Loucy (cell line): ENCODE measurements at regions not wholly inside any gene's neighbourhood (a gene's known extent, or its start where the extent isn't known, plus 50 kb on each side); places are given as distances from the start of the nearest gene placed in this dataset.

ENCODE experiments used
- H2AFZ ChIP-seq: fragments of 200-600 bp; sonication (generic); 2 replicates; pipeline ENCODE4 v1.6.0; 2016; ENCODE audit warnings: antibody characterized with exemption, mild to moderate bottlenecking, low read length, moderate library complexity
- H3F3A ChIP-seq: fragments of 200-600 bp; 2 replicates; pipeline ENCODE4 v1.6.0; 2016; ENCODE audit warnings: antibody characterized with exemption, low read depth, mild to moderate bottlenecking
- H3K27me3 ChIP-seq: fragments of 200-600 bp; sonication (generic); 2 replicates; pipeline ENCODE4 v1.6.1; 2014; ENCODE audit warnings: low read length, mild to moderate bottlenecking; ENCODE audit not compliant: insufficient read depth, poor library complexity, severe bottlenecking
- H3K36me3 ChIP-seq: fragments of 200-600 bp; sonication (generic); 2 replicates; pipeline ENCODE4 v1.6.1; 2016; ENCODE audit warnings: low read length; ENCODE audit not compliant: insufficient read depth
- H3K4me1 ChIP-seq: fragments of 200-600 bp; sonication (generic); 2 replicates; pipeline ENCODE4 v1.5.1; 2014; ENCODE audit warnings: low read length, mild to moderate bottlenecking; ENCODE audit not compliant: insufficient read depth, poor library complexity, severe bottlenecking
- H3K4me2 ChIP-seq: fragments of 200-600 bp; sonication (generic); 2 replicates; pipeline ENCODE4 v1.6.0; 2014; ENCODE audit warnings: antibody characterized with exemption, low read length, low read depth, mild to moderate bottlenecking; ENCODE audit not compliant: poor library complexity, severe bottlenecking
- H3K4me3 ChIP-seq: fragments of 200-600 bp; sonication (generic); 2 replicates; pipeline ENCODE4 v1.5.1; 2014; ENCODE audit warnings: low read length, mild to moderate bottlenecking, mixed read lengths; ENCODE audit not compliant: poor library complexity, severe bottlenecking
- H3K79me2 ChIP-seq: fragments of 200-600 bp; sonication (generic); 2 replicates; pipeline ENCODE4 v1.6.1; 2014; ENCODE audit warnings: low read length; ENCODE audit not compliant: insufficient read depth
- H3K9ac ChIP-seq: fragments of 200-600 bp; sonication (generic); 2 replicates; pipeline ENCODE4 v1.6.0; 2014; ENCODE audit warnings: mild to moderate bottlenecking, low read depth, low read length, moderate library complexity; ENCODE audit not compliant: poor library complexity, severe bottlenecking
- H3K9me2 ChIP-seq: fragments of 200-600 bp; sonication (generic); replicated peaks from 2 replicates; pipeline ENCODE4 v1.6.1; 2016; ENCODE audit warnings: low read depth, low read length, mixed read lengths
- H3K9me3 ChIP-seq: fragments of 200-600 bp; sonication (generic); 2 replicates; pipeline ENCODE4 v1.6.1; 2014; ENCODE audit warnings: mild to moderate bottlenecking, antibody characterized with exemption, low read length, low read depth; ENCODE audit not compliant: insufficient read depth
- H4K20me1 ChIP-seq: fragments of 200-600 bp; sonication (generic); 2 replicates; pipeline ENCODE4 v1.6.0; 2014; ENCODE audit warnings: antibody characterized with exemption, low read length, mild to moderate bottlenecking; ENCODE audit not compliant: insufficient read depth, poor library complexity, severe bottlenecking
- EZH2phosphoT487 ChIP-seq: fragments of 200-600 bp; IDR thresholded peaks from 2 replicates; pipeline ENCODE4 v1.6.1; 2018; ENCODE audit warnings: antibody characterized with exemption, mild to moderate bottlenecking, moderate library complexity, borderline replicate concordance
- TF ChIP-seq, protein P1 (sequence below): fragments of 200-600 bp; sonication (generic); conservative IDR thresholded peaks from 2 replicates; pipeline ENCODE4 v1.5.1; 2014; ENCODE audit warnings: mild to moderate bottlenecking, antibody characterized with exemption, low read length

DNA sequence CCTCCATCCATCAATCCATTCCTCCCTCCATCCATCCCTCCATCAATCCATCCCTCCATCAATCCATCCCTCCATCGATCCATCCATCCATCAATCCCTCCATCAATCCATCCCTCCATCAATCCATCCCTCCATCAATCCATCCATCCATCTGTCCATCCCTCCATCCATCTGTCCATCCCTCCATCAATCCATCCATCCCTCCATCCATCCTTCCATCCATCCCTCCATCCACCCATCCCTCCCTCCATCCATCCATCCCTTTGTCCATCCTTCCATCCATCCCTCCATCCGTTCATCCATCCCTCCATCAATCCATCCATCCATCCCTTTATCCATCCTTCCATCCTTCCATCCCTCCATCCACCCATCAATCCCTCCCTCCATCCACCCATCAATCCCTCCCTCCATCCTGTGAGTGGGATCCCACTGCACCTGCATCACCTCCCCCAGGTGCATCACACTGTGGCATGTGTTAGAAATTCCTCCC, 338.1 kb upstream of the SFSWAP start:
- no peaks in the 10 kb centered on the region for H3K4me1 ChIP-seq
- H2AFZ ChIP-seq, result no peak overlapping the region
- no peak overlapping the region for H3K4me2 ChIP-seq
- no peak for TF ChIP-seq EZH2phosphoT487
- TF ChIP-seq, protein P1, sequence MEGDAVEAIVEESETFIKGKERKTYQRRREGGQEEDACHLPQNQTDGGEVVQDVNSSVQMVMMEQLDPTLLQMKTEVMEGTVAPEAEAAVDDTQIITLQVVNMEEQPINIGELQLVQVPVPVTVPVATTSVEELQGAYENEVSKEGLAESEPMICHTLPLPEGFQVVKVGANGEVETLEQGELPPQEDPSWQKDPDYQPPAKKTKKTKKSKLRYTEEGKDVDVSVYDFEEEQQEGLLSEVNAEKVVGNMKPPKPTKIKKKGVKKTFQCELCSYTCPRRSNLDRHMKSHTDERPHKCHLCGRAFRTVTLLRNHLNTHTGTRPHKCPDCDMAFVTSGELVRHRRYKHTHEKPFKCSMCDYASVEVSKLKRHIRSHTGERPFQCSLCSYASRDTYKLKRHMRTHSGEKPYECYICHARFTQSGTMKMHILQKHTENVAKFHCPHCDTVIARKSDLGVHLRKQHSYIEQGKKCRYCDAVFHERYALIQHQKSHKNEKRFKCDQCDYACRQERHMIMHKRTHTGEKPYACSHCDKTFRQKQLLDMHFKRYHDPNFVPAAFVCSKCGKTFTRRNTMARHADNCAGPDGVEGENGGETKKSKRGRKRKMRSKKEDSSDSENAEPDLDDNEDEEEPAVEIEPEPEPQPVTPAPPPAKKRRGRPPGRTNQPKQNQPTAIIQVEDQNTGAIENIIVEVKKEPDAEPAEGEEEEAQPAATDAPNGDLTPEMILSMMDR, result no peak
- H3K79me2 ChIP-seq, result no peaks in the 10 kb centered on the region
- no peaks in the 10 kb centered on the region; the same call in 1 of the 2 replicates for H3K9me3 ChIP-seq
- no peaks in the 10 kb centered on the region for H3K9me2 ChIP-seq
- no peaks in the 10 kb centered on the region for H3F3A ChIP-seq
- no peaks in the 10 kb centered on the region for H3K36me3 ChIP-seq
- no peak overlapping the region for H3K9ac ChIP-seq
- H4K20me1 ChIP-seq, result no peaks in the 10 kb centered on the region
- H3K4me3 ChIP-seq, result no peak overlapping the region
- no peaks in the 10 kb centered on the region for H3K27me3 ChIP-seq

DNA sequence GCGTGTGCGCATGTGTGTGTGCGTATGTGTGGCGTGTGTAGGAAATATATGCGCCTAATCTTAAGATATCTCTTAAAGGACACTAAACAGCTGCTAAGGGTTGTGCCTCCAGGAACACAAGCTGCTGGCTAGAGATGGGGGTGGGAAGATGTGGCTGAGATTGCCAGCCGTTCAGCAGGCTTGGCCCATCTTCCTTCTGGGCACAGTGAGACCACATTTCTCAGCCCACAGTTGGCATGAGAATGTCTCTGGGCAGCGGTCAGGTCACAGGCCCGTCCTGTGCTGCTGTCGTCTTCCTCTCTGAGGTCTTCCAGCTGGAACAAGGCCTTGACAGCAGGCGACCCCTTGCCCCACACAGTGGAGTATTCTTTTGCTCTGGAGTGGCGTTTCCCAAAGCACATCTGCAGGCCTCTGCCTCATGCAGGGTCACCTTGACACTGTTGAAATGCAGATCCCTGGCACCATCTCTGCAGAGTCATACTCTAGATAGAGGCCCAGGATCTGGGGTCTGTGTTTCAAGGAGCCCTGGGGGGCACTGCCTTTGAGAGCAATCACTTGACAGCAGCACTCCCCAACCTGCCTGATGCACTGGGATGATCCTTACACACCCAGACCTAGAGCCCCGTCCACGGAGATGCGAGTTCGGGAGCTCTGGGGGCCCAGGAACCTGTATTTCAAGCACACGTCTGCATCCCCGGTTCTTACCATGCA, 335.5 kb upstream of the SFSWAP start:
- no peaks in the 10 kb centered on the region for H3K36me3 ChIP-seq
- H2AFZ ChIP-seq, result no peak overlapping the region
- no peak overlapping the region for H3K4me3 ChIP-seq
- no peaks in the 10 kb centered on the region for H3F3A ChIP-seq
- H3K9me2 ChIP-seq, result no peaks in the 10 kb centered on the region
- H4K20me1 ChIP-seq, result no peaks in the 10 kb centered on the region
- H3K4me1 ChIP-seq, result no peaks in the 10 kb centered on the region
- H3K9me3 ChIP-seq, result no peaks in the 10 kb centered on the region
- no peaks in the 10 kb centered on the region for H3K27me3 ChIP-seq
- TF ChIP-seq, protein P1, result no peak
- no peak for TF ChIP-seq EZH2phosphoT487
- H3K79me2 ChIP-seq, result no peaks in the 10 kb centered on the region
- H3K4me2 ChIP-seq, result no peak overlapping the region
- H3K9ac ChIP-seq, result no peak overlapping the region

GRCh38 chr12:131375972-131376345, 334.9 kb upstream of the SFSWAP start:
- Histone ChIP-seq H3K4me1 (no peaks in the 10 kb centered on the region), H3K79me2 (no peaks in the 10 kb centered on the region), H3K9me2 (no peaks in the 10 kb centered on the region), H3K9ac (no peak overlapping the region), H4K20me1 (no peaks in the 10 kb centered on the region), H3K27me3 (no peaks in the 10 kb centered on the region), H3K9me3 (no peaks in the 10 kb centered on the region), H3F3A (no peaks in the 10 kb centered on the region), H3K4me2 (no peak overlapping the region), H3K36me3 (no peaks in the 10 kb centered on the region), H3K4me3 (no peak overlapping the region), H2AFZ (no peak overlapping the region)
- TF ChIP-seq EZH2phosphoT487, result no peak
- TF ChIP-seq, protein P1, result no peak
